CD14-positive monocyte (primary cell): ENCODE measurements at regions not wholly inside any gene's neighbourhood (a gene's known extent, or its start where the extent isn't known, plus 50 kb on each side); places are given as distances from the start of the nearest gene placed in this dataset.

ENCODE experiments used
- DNase-seq, 3 donors: peaks; one replicate each; pipeline ENCODE4 v3.0.0-alpha.2; 2011 to 2022
- H2AFZ ChIP-seq: 2 replicates; pipeline ENCODE4 v1.6.0; 2012; ENCODE audit warnings: mild to moderate bottlenecking, low read depth, low read length, inconsistent platforms; ENCODE audit not compliant: insufficient read depth, poor library complexity, severe bottlenecking
- H3K27ac ChIP-seq, 2 donors: 1 replicate in 1 of 2; 2 replicates in 1 of 2; pipeline ENCODE4 v1.5.1; 2012 to 2013; ENCODE audit warnings: low read length in 2 of 2, control low read depth in 1 of 2, inconsistent platforms in 1 of 2, low read depth in 1 of 2, mild to moderate bottlenecking in 1 of 2
- H3K27me3 ChIP-seq, 2 donors: one replicate each; pipeline versions ENCODE4 v1.6.0 to v1.6.1; 2011 to 2013; ENCODE audit warnings: low read length in 2 of 2; ENCODE audit not compliant: control insufficient read depth in 2 of 2, insufficient read depth in 2 of 2
- H3K36me3 ChIP-seq, 2 donors: replicated peaks in 1 of 2; 1 replicate in 1 of 2; 2 replicates in 1 of 2; pipeline versions ENCODE4 v1.5.1 to v1.6.1; 2012 to 2013; ENCODE audit warnings: low read length in 2 of 2, control low read depth in 1 of 2, inconsistent platforms in 1 of 2, mild to moderate bottlenecking in 1 of 2; ENCODE audit not compliant: insufficient read depth in 2 of 2, control insufficient read depth in 1 of 2
- H3K4me1 ChIP-seq, 2 donors: 1 replicate in 1 of 2; 2 replicates in 1 of 2; pipeline versions ENCODE4 v1.5.1 to v1.6.1; 2012 to 2013; ENCODE audit warnings: low read length in 2 of 2, control low read depth in 1 of 2, inconsistent platforms in 1 of 2, mild to moderate bottlenecking in 1 of 2, moderate library complexity in 1 of 2; ENCODE audit not compliant: insufficient read depth in 2 of 2, control insufficient read depth in 1 of 2
- H3K4me2 ChIP-seq: replicated peaks from 2 replicates; pipeline ENCODE3; 2012; ENCODE audit warnings: low read length, moderate library complexity, mild to moderate bottlenecking; ENCODE audit not compliant: poor library complexity, severe bottlenecking; ENCODE audit errors: extremely low read depth
- H3K4me3 ChIP-seq, 3 experiments: fragments of 200-600 bp in 1 of 3; sonication (generic) in 1 of 3; replicated peaks in 1 of 3; 1 replicate in 2 of 3; 2 replicates in 1 of 3; pipeline ENCODE4 v1.5.1; 2011 to 2013; ENCODE audit warnings: low read length in 3 of 3, mild to moderate bottlenecking in 3 of 3, control low read depth in 2 of 3, low read depth in 2 of 3, inconsistent platforms in 1 of 3, moderate library complexity in 1 of 3
- H3K79me2 ChIP-seq: 2 replicates; pipeline ENCODE4 v1.6.0; 2012; ENCODE audit warnings: mild to moderate bottlenecking, control low read depth, inconsistent platforms, low read length, moderate library complexity; ENCODE audit not compliant: insufficient read depth
- H3K9ac ChIP-seq: 2 replicates; pipeline ENCODE4 v1.6.0; 2017; ENCODE audit warnings: low read length, mild to moderate bottlenecking; ENCODE audit not compliant: insufficient read depth, poor library complexity, severe bottlenecking
- H3K9me3 ChIP-seq, 2 donors: replicated peaks in 1 of 2; 1 replicate in 1 of 2; 2 replicates in 1 of 2; pipeline versions ENCODE4 v1.5.1 to v1.6.1; 2012 to 2013; ENCODE audit warnings: low read length in 2 of 2, control low read depth in 1 of 2; ENCODE audit not compliant: control insufficient read depth in 1 of 2, insufficient read depth in 1 of 2
- H4K20me1 ChIP-seq: 2 replicates; pipeline ENCODE4 v1.6.0; 2012; ENCODE audit warnings: mild to moderate bottlenecking, low read length, control low read depth, moderate library complexity; ENCODE audit not compliant: insufficient read depth
- H3K27ac Mint-ChIP-seq, 7 donors: one replicate each; pipeline ENCODE4 v1.8.0; 2020; ENCODE audit warnings: mild to moderate bottlenecking in 7 of 7, mixed read lengths in 7 of 7, moderate library complexity in 6 of 7, inconsistent platforms in 2 of 7
- H3K27me3 Mint-ChIP-seq, 3 donors: one replicate each; pipeline ENCODE4 v1.8.0; 2021 to 2022; ENCODE audit warnings: low read depth in 3 of 3, mild to moderate bottlenecking in 3 of 3, mixed read lengths in 3 of 3, moderate library complexity in 3 of 3, inconsistent platforms in 1 of 3
- H3K36me3 Mint-ChIP-seq, 2 donors: one replicate each; pipeline ENCODE4 v1.8.0; 2020; ENCODE audit warnings: mixed read lengths in 2 of 2, inconsistent platforms in 1 of 2, mild to moderate bottlenecking in 1 of 2
- H3K4me1 Mint-ChIP-seq: one replicate; pipeline ENCODE4 v1.8.0; 2020; ENCODE audit warnings: mild to moderate bottlenecking, mixed read lengths
- H3K4me3 Mint-ChIP-seq, 2 donors: one replicate each; pipeline ENCODE4 v1.8.0; 2020; ENCODE audit warnings: mild to moderate bottlenecking in 2 of 2, mixed read lengths in 2 of 2, moderate library complexity in 1 of 2
- H3K9me3 Mint-ChIP-seq, 7 donors: one replicate each; pipeline ENCODE4 v1.8.0; 2020 to 2022; ENCODE audit warnings: mixed read lengths in 7 of 7, mild to moderate bottlenecking in 6 of 7, moderate library complexity in 6 of 7, inconsistent platforms in 2 of 7
- CTCF ChIP-seq: fragments of 200-600 bp; IDR thresholded peaks from one replicate; pipeline ENCODE4 v1.8.0; 2022; ENCODE audit warnings: antibody characterized with exemption, mild to moderate bottlenecking
- WGBS: methylation state at CpG from one replicate; pipeline ENCODE4 v1.1.5; 2013; ENCODE audit warnings: missing lambda C conversion rate; ENCODE audit not compliant: insufficient coverage; 5-methylcytosine and 5-hydroxymethylcytosine counted together
- intact Hi-C, 2 donors: fragments of 100-400 bp; cut with micrococcal nuclease; formaldehyde crosslinking; loops; one replicate each; pipeline versions ENCODE4 v1.15.0 to v1.15.1; 2023

GRCh38 chr5:2157372-2157771, 274.6 kb upstream of the IRX4 start:
- H3K9me3 Mint-ChIP-seq: peaks cover 0 to 7% (median 0%) of the 10 kb centered on the region in 7 donors
- H3K27me3 Mint-ChIP-seq: peaks cover 0 to 3% (median 0%) of the 10 kb centered on the region in 3 donors
- H3K4me1 Mint-ChIP-seq: no peaks in the 10 kb centered on the region
- no peaks in the 10 kb centered on the region for H3K36me3 Mint-ChIP-seq
- no peaks in the 10 kb centered on the region for H4K20me1 ChIP-seq
- no peaks in the 10 kb centered on the region for H3K36me3 ChIP-seq
- H3K9ac ChIP-seq: no peak overlapping the region
- no peak for TF ChIP-seq CTCF
- H3K4me1 ChIP-seq: no peaks in the 10 kb centered on the region
- 90% methylated on average over 9 of the region's 9 CpGs for WGBS
- no peak overlapping the region for H3K4me2 ChIP-seq
- H3K4me3 ChIP-seq: no peak overlapping the region
- H3K27me3 ChIP-seq: no peaks in the 10 kb centered on the region
- no peak overlapping the region for H3K27ac Mint-ChIP-seq
- no peak overlapping the region for H3K27ac ChIP-seq
- H3K4me3 Mint-ChIP-seq: no peak overlapping the region
- H2AFZ ChIP-seq: no peak overlapping the region
- intact Hi-C loops: no loop called here
- no peak for DNase-seq
- H3K9me3 ChIP-seq: peaks cover 0 to 4% of the 10 kb centered on the region in 2 donors
- H3K79me2 ChIP-seq: no peaks in the 10 kb centered on the region

- H3K27ac ChIP-seq: no peak overlapping the region
- no peaks in the 10 kb centered on the region for H3K36me3 ChIP-seq
- Mint-ChIP-seq H3K4me3 (no peak overlapping the region), H3K27ac (no peak overlapping the region), H3K27me3 (peaks cover 0 to 3% (median 0%) of the 10 kb centered on the region in 3 donors), H3K4me1 (no peaks in the 10 kb centered on the region), H3K9me3 (peaks cover 0 to 9% (median 0%) of the 10 kb centered on the region in 7 donors), H3K36me3 (no peaks in the 10 kb centered on the region)
- H3K27me3 ChIP-seq: no peaks in the 10 kb centered on the region
- no peak for DNase-seq
- no peak overlapping the region for H3K9ac ChIP-seq
- H3K79me2 ChIP-seq: no peaks in the 10 kb centered on the region
- H2AFZ ChIP-seq: no peak overlapping the region
- H3K9me3 ChIP-seq: peaks cover 0 to 4% of the 10 kb centered on the region in 2 donors
- TF ChIP-seq CTCF: no peak
- 89% methylated on average over 6 of the region's 14 CpGs for WGBS
- H4K20me1 ChIP-seq: no peaks in the 10 kb centered on the region
- H3K4me3 ChIP-seq: no peak overlapping the region
- intact Hi-C loops: no loop called here
- H3K4me1 ChIP-seq: no peaks in the 10 kb centered on the region
- H3K4me2 ChIP-seq: no peak overlapping the region
Observed at GRCh38 chr5:2156358-2157059, 273.8 kb upstream of the IRX4 start.
